Neural cell (in vitro differentiated cells): ENCODE measurements at regions not wholly inside any gene's neighbourhood (a gene's known extent, or its start where the extent isn't known, plus 50 kb on each side); places are given as distances from the start of the nearest gene placed in this dataset.

Experiments
- H2AFZ ChIP-seq: fragments of 200-600, 300-800 bp; sonication (generic), shearing (Covaris generic); 2 replicates; pipeline ENCODE4 v1.6.0; 2014; ENCODE audit warnings: low read depth, mild to moderate bottlenecking, antibody characterized with exemption, low read length, moderate library complexity
- H3F3A ChIP-seq: fragments of 200-600 bp; shearing (Covaris generic); 2 replicates; pipeline ENCODE4 v1.6.1; 2016; ENCODE audit warnings: mild to moderate bottlenecking, moderate library complexity, mixed read lengths, antibody characterized with exemption, low read length; ENCODE audit not compliant: insufficient read depth, poor library complexity, severe bottlenecking
- H3K27ac ChIP-seq: fragments of 200-600, 300-800 bp; sonication (generic), shearing (Covaris generic); 2 replicates; pipeline ENCODE4 v1.5.1; 2014; ENCODE audit warnings: mild to moderate bottlenecking, low read length, moderate library complexity
- H3K27me3 ChIP-seq: fragments of 300-800, 200-600 bp; sonication (generic), shearing (Covaris generic); 2 replicates; pipeline ENCODE4 v1.6.0; 2014; ENCODE audit warnings: mild to moderate bottlenecking, low read depth, low read length, moderate library complexity; ENCODE audit not compliant: insufficient read depth
- H3K36me3 ChIP-seq: fragments of 300-800, 200-600 bp; sonication (generic), shearing (Covaris generic); 2 replicates; pipeline ENCODE4 v1.5.1; 2014; ENCODE audit warnings: mild to moderate bottlenecking, antibody characterized with exemption, low read length, moderate library complexity; ENCODE audit not compliant: insufficient read depth
- H3K4me2 ChIP-seq: fragments of 300-800, 200-600 bp; sonication (generic), shearing (Covaris generic); 2 replicates; pipeline ENCODE4 v1.6.0; 2014; ENCODE audit warnings: mild to moderate bottlenecking, low read length
- H3K4me3 ChIP-seq: fragments of 300-800, 200-600 bp; sonication (generic), shearing (Covaris generic); 2 replicates; pipeline ENCODE4 v1.5.1; 2014; ENCODE audit warnings: mild to moderate bottlenecking, low read length, moderate library complexity
- H3K79me2 ChIP-seq: fragments of 200-600 bp; shearing (Covaris generic); replicated peaks from 2 replicates; pipeline ENCODE4 v1.6.0; 2014; ENCODE audit warnings: mild to moderate bottlenecking, low read length, moderate library complexity; ENCODE audit not compliant: insufficient read depth
- H3K9ac ChIP-seq: fragments of 300-800, 200-600 bp; sonication (generic), shearing (Covaris generic); 2 replicates; pipeline ENCODE4 v1.6.1; 2016; ENCODE audit warnings: mild to moderate bottlenecking, low read length, mixed read lengths
- H3K9me2 ChIP-seq: fragments of 200-600 bp; shearing (Covaris generic); 2 replicates; pipeline ENCODE4 v1.6.1; 2016; ENCODE audit warnings: mild to moderate bottlenecking, low read length, mixed read lengths; ENCODE audit not compliant: insufficient read depth
- H3K9me3 ChIP-seq: fragments of 200-600, 300-800 bp; sonication (generic), shearing (Covaris generic); 2 replicates; pipeline ENCODE4 v1.6.1; 2016; ENCODE audit warnings: mild to moderate bottlenecking, mixed run types, low read length, moderate library complexity, mixed read lengths
- H4K20me1 ChIP-seq: fragments of 200-600 bp; shearing (Covaris generic); 2 replicates; pipeline ENCODE4 v1.6.1; 2016; ENCODE audit warnings: mild to moderate bottlenecking, mixed run types; ENCODE audit not compliant: insufficient read depth
- CTCF ChIP-seq: fragments of 450-650 bp; IDR thresholded peaks from 2 replicates; pipeline ENCODE4 v1.5.1; 2014; ENCODE audit warnings: antibody characterized with exemption, mild to moderate bottlenecking, moderate library complexity; ENCODE audit not compliant: poor library complexity, severe bottlenecking
- EP300 ChIP-seq: fragments of 450-650 bp; conservative IDR thresholded peaks from 2 replicates; pipeline ENCODE4 v1.6.1; 2014; ENCODE audit warnings: antibody characterized with exemption, mild to moderate bottlenecking, moderate library complexity; ENCODE audit not compliant: poor library complexity, severe bottlenecking
- EZH2 ChIP-seq: fragments of 200-600, 300-800 bp; shearing (Covaris generic), sonication (generic); IDR thresholded peaks from 2 replicates; pipeline ENCODE4 v1.6.1; 2014; ENCODE audit warnings: antibody characterized with exemption, low read length, borderline replicate concordance, mild to moderate bottlenecking; ENCODE audit not compliant: insufficient read depth, poor library complexity, severe bottlenecking
- MXI1 ChIP-seq: fragments of 450-650 bp; conservative IDR thresholded peaks from 2 replicates; pipeline ENCODE4 v1.6.1; 2014; ENCODE audit warnings: antibody characterized with exemption, mild to moderate bottlenecking; ENCODE audit not compliant: poor library complexity, severe bottlenecking
- POLR2AphosphoS5 ChIP-seq: IDR thresholded peaks from 2 replicates; pipeline ENCODE4 v1.6.1; 2012
- RAD21 ChIP-seq: fragments of 450-650 bp; conservative IDR thresholded peaks from 2 replicates; pipeline ENCODE4 v1.6.1; 2014; ENCODE audit warnings: antibody characterized with exemption, mild to moderate bottlenecking, moderate library complexity
- REST ChIP-seq: IDR thresholded peaks from 2 replicates; pipeline ENCODE4 v1.6.1; 2012; ENCODE audit warnings: borderline replicate concordance
- SMC3 ChIP-seq: fragments of 450-650 bp; conservative IDR thresholded peaks from 2 replicates; pipeline ENCODE4 v1.6.1; 2014; ENCODE audit warnings: antibody characterized with exemption, mild to moderate bottlenecking, moderate library complexity; ENCODE audit not compliant: poor library complexity
- TAF1 ChIP-seq: IDR thresholded peaks from 2 replicates; pipeline ENCODE4 v1.6.1; 2012; ENCODE audit warnings: low read depth

GRCh38 chr11:86184728-86185380 is 59.7 kb upstream of the EED start:
- Histone ChIP-seq H3K27me3 (no peaks in the 10 kb centered on the region), H3K36me3 (no peaks in the 10 kb centered on the region), H3F3A (no peaks in the 10 kb centered on the region), H3K9me2 (no peaks in the 10 kb centered on the region), H3K9ac (no peak overlapping the region), H3K4me2 (no peak overlapping the region), H3K27ac (no peak overlapping the region), H2AFZ (no peak overlapping the region), H4K20me1 (no peaks in the 10 kb centered on the region), H3K79me2 (no peaks in the 10 kb centered on the region), H3K9me3 (no peaks in the 10 kb centered on the region), H3K4me3 (no peak overlapping the region)
- TF ChIP-seq POLR2AphosphoS5 = no peak
- no peak for TF ChIP-seq EP300
- TF ChIP-seq EZH2 = no peak
- no peak for TF ChIP-seq RAD21
- no peak for TF ChIP-seq TAF1
- no peak for TF ChIP-seq SMC3
- no peak for TF ChIP-seq CTCF
- no peak for TF ChIP-seq REST
- TF ChIP-seq MXI1 = no peak

GRCh38 chr11:86183694-86184093 is 60.9 kb upstream of the EED start:
- H3K79me2 ChIP-seq = no peaks in the 10 kb centered on the region
- H4K20me1 ChIP-seq = no peaks in the 10 kb centered on the region
- no peaks in the 10 kb centered on the region for H3K9me2 ChIP-seq
- H3K4me2 ChIP-seq = no peak overlapping the region
- no peak overlapping the region for H2AFZ ChIP-seq
- no peaks in the 10 kb centered on the region for H3K27me3 ChIP-seq
- no peaks in the 10 kb centered on the region for H3K9me3 ChIP-seq
- H3K27ac ChIP-seq = no peak overlapping the region
- no peaks in the 10 kb centered on the region for H3F3A ChIP-seq
- no peak overlapping the region for H3K9ac ChIP-seq
- no peak overlapping the region for H3K4me3 ChIP-seq
- TF ChIP-seq EP300 = no peak
- TF ChIP-seq REST = no peak
- TF ChIP-seq CTCF = no peak
- no peak for TF ChIP-seq POLR2AphosphoS5
- no peak for TF ChIP-seq TAF1
- no peak for TF ChIP-seq SMC3
- no peak for TF ChIP-seq MXI1
- no peak for TF ChIP-seq EZH2
- TF ChIP-seq RAD21 = no peak
- H3K36me3 ChIP-seq = no peaks in the 10 kb centered on the region
